PC-9 (cell line): ENCODE measurements at regions not wholly inside any gene's neighbourhood (a gene's known extent, or its start where the extent isn't known, plus 50 kb on each side); places are given as distances from the start of the nearest gene placed in this dataset.
"Not testable (repeated sequence)": the region's sequence is repeated elsewhere in the genome, so short reads cannot be mapped to it uniquely, and the experiment has no call there.

Experiments
- BruUV-seq: library from RNA; stranded (reverse); fragments of 400-500 nt; replicated peaks from 2 replicates; lab custom pipeline; 2021; lab: Mats Ljungman, UMichigan
- CTCF ChIA-PET: fragments of 300-600 bp; sonication (Branson Sonifier 250); formaldehyde crosslinking; loops from one replicate; lab custom pipeline; 2022; ENCODE audit warnings: antibody characterized with exemption; lab: Charles Lee
- POLR2A ChIA-PET: fragments of 300-600 bp; sonication (Branson Sonifier 250); formaldehyde crosslinking; loops from one replicate; lab custom pipeline; 2022; ENCODE audit warnings: antibody characterized with exemption; ENCODE audit not compliant: unreplicated experiment; lab: Charles Lee
- DNase-seq, 2 experiments: peaks; one replicate each; pipeline versions ENCODE4 v3.0.0 to v3.0.0-alpha.2; 2015 to 2022; ENCODE audit warnings: mixed read lengths in 1 of 2
- H2AFZ ChIP-seq: fragments of 200-600 bp; sonication (generic); 2 replicates; pipeline ENCODE4 v1.8.1; 2017; ENCODE audit warnings: antibody characterized with exemption
- H3F3A ChIP-seq: fragments of 200-600 bp; sonication (generic); 2 replicates; pipeline ENCODE4 v1.8.1; 2017; ENCODE audit warnings: antibody characterized with exemption, mild to moderate bottlenecking, low read depth; ENCODE audit not compliant: insufficient read depth
- H3K27ac ChIP-seq: fragments of 200-600 bp; sonication (generic); 2 replicates; pipeline ENCODE4 v1.6.1; 2016; ENCODE audit warnings: mixed run types
- H3K27me3 ChIP-seq: fragments of 200-600 bp; sonication (generic); 2 replicates; pipeline ENCODE4 v1.6.1; 2016; ENCODE audit warnings: low read depth, mixed run types; ENCODE audit not compliant: insufficient read depth
- H3K36me3 ChIP-seq: fragments of 200-600 bp; sonication (generic); 2 replicates; pipeline ENCODE4 v1.6.1; 2016; ENCODE audit warnings: low read depth, mixed run types
- H3K4me1 ChIP-seq: fragments of 200-600 bp; sonication (generic); replicated peaks from 2 replicates; pipeline ENCODE4 v1.6.1; 2016; ENCODE audit warnings: mixed run types; ENCODE audit not compliant: insufficient read depth
- H3K4me2 ChIP-seq: fragments of 200-600 bp; sonication (generic); 2 replicates; pipeline ENCODE4 v1.6.1; 2017; ENCODE audit warnings: mixed run types
- H3K4me3 ChIP-seq: fragments of 200-600 bp; sonication (generic); 2 replicates; pipeline ENCODE4 v1.6.1; 2016; ENCODE audit warnings: mixed run types
- H3K79me2 ChIP-seq: fragments of 200-600 bp; sonication (generic); 2 replicates; pipeline ENCODE4 v1.6.1; 2017; ENCODE audit warnings: low read depth, mixed run types
- H3K9me2 ChIP-seq: fragments of 200-600 bp; sonication (generic); 2 replicates; pipeline ENCODE4 v1.8.1; 2017; ENCODE audit warnings: mild to moderate bottlenecking; ENCODE audit not compliant: insufficient read depth
- H3K9me3 ChIP-seq: fragments of 200-600 bp; sonication (generic); 2 replicates; pipeline ENCODE4 v1.8.1; 2016; ENCODE audit warnings: low read depth; ENCODE audit not compliant: insufficient read depth
- H4K20me1 ChIP-seq: fragments of 200-600 bp; sonication (generic); 2 replicates; pipeline ENCODE4 v1.8.1; 2017; ENCODE audit not compliant: insufficient read depth
- CTCF ChIP-seq: fragments of 200-600 bp; sonication (generic); conservative IDR thresholded peaks from 2 replicates; pipeline ENCODE4 v1.6.1; 2017; ENCODE audit warnings: mixed run types, antibody characterized with exemption, mild to moderate bottlenecking, moderate library complexity
- EZH2 ChIP-seq: fragments of 200-600 bp; sonication (generic); IDR thresholded peaks from 2 replicates; pipeline ENCODE4 v1.8.0; 2017; ENCODE audit warnings: antibody characterized with exemption, low read depth
- intact Hi-C: fragments of 100-400 bp; cut with micrococcal nuclease; formaldehyde crosslinking; loops from one replicate; pipeline ENCODE4 v1.10.0; 2022; ENCODE audit not compliant: unreplicated experiment

- ChIA-PET CTCF (no interaction called here), POLR2A (no interaction called here)
- TF ChIP-seq CTCF, result no peak
- TF ChIP-seq EZH2, result no peak
- no peak for DNase-seq
- no peaks in the 10 kb centered on the region for H4K20me1 ChIP-seq
- no peaks in the 10 kb centered on the region for H3K4me1 ChIP-seq
- no peaks in the 10 kb centered on the region for H3K36me3 ChIP-seq
- no peak overlapping the region for H3K4me3 ChIP-seq
- H2AFZ ChIP-seq, result no peak overlapping the region
- no TSS peak for BruUV-seq
- no peaks in the 10 kb centered on the region for H3K9me3 ChIP-seq
- no peaks in the 10 kb centered on the region for H3K79me2 ChIP-seq
- H3K27ac ChIP-seq, result no peak overlapping the region
- no peaks in the 10 kb centered on the region for H3K9me2 ChIP-seq
- no peaks in the 10 kb centered on the region for H3K27me3 ChIP-seq
- H3K4me2 ChIP-seq, result no peak overlapping the region
- intact Hi-C loops, result no loop called here
- no peaks in the 10 kb centered on the region for H3F3A ChIP-seq
Measured at GRCh38 chr18:70577023-70577420, 288.2 kb downstream of the SOCS6 start.

- CTCF ChIA-PET, result no interaction called here
- Histone ChIP-seq H2AFZ (no peak overlapping the region), H4K20me1 (no peaks in the 10 kb centered on the region), H3K4me3 (no peak overlapping the region), H3K27ac (no peak overlapping the region), H3K4me2 (no peak overlapping the region), H3K9me3 (no peaks in the 10 kb centered on the region), H3K9me2 (no peaks in the 10 kb centered on the region), H3F3A (no peaks in the 10 kb centered on the region), H3K27me3 (no peaks in the 10 kb centered on the region), H3K79me2 (no peaks in the 10 kb centered on the region), H3K4me1 (no peaks in the 10 kb centered on the region), H3K36me3 (no peaks in the 10 kb centered on the region)
- TF ChIP-seq CTCF (no peak), EZH2 (no peak)
- POLR2A ChIA-PET, result no interaction called here
- intact Hi-C loops, result no loop called here
- no TSS peak for BruUV-seq
- no peak for DNase-seq
Measured at GRCh38 chr18:70576276-70577022, 287.6 kb downstream of the SOCS6 start.

- H3F3A ChIP-seq, H3K4me3 ChIP-seq, H3K36me3 ChIP-seq, DNase-seq, H3K27me3 ChIP-seq, H2AFZ ChIP-seq, H3K4me2 ChIP-seq, BruUV-seq, H3K9me3 ChIP-seq, H3K79me2 ChIP-seq, H4K20me1 ChIP-seq, POLR2A ChIA-PET, H3K27ac ChIP-seq, H3K9me2 ChIP-seq, H3K4me1 ChIP-seq, intact Hi-C loops, CTCF ChIA-PET: not testable (repeated sequence)
Measured at GRCh38 chr18:70574951-70575350, 286.1 kb downstream of the SOCS6 start.

GRCh38 chr18:70569647-70570046, 280.8 kb downstream of the SOCS6 start:
- H3K9me2 ChIP-seq, BruUV-seq, H3K27ac ChIP-seq, H4K20me1 ChIP-seq, H3F3A ChIP-seq, H3K4me3 ChIP-seq, H3K4me1 ChIP-seq, H3K9me3 ChIP-seq, H3K36me3 ChIP-seq, H3K79me2 ChIP-seq, intact Hi-C loops, H2AFZ ChIP-seq, DNase-seq, POLR2A ChIA-PET, H3K27me3 ChIP-seq, CTCF ChIA-PET, H3K4me2 ChIP-seq: not testable (repeated sequence)
